ENCODE measurements at regions not wholly inside any gene's neighbourhood (a gene's known extent, or its start where the extent isn't known, plus 50 kb on each side); places are given as distances from the start of the nearest gene placed in this dataset.

GRCh38 chr5:2451100-2451499 lies 300.4 kb downstream of the IRX2 start:
- no peak for DNase-seq (ENCODE audit: low read depth in 1 of 2, low spot score in 2 of 2)
- no peak overlapping the region for H3K14ac ChIP-seq (ENCODE audit: insufficient read length)
- no peak for TF ChIP-seq GTF2F1 (IDR thresholded peaks at IDR 0.05; ENCODE audit: borderline replicate concordance, low read depth, low read length)
- TF ChIP-seq SIN3A (conservative IDR thresholded peaks at IDR 0.05 in 1 of 2, IDR thresholded peaks at IDR 0.05 in 1 of 2; ENCODE audit: low read depth in 1 of 2, low read length in 2 of 2) = no peak
- TF ChIP-seq ATF2 (IDR thresholded peaks at IDR 0.05; ENCODE audit: low read length) = no peak
- no peak for TF ChIP-seq SIRT6 (IDR thresholded peaks at IDR 0.05; ENCODE audit: low read length)
- TF ChIP-seq CTBP2 (IDR thresholded peaks at IDR 0.05; ENCODE audit: borderline replicate concordance, insufficient read depth, insufficient read length, low read length) = no peak

More at GRCh38 chr5:2451100-2451499, 300.4 kb downstream of the IRX2 start:
- CTCF ChIA-PET (ENCODE audit: partially characterized antibody) = no interaction called here
- Histone ChIP-seq H4K5ac (ENCODE audit: insufficient read length, low read depth, low read length) (no peak overlapping the region), H3K4me2 (ENCODE audit: insufficient read depth in 1 of 2, low read depth in 2 of 2, low read length in 2 of 2) (no peak overlapping the region), H3K23ac (ENCODE audit: insufficient read length) (no peak overlapping the region), H3K4ac (replicated peaks; ENCODE audit: insufficient read length, low read depth, low read length) (no peak overlapping the region), H3K56ac (replicated peaks; ENCODE audit: insufficient read length, low read depth, low read length) (no peak overlapping the region), H3K18ac (ENCODE audit: extremely low read depth, low read length) (no peak overlapping the region), H2BK120ac (replicated peaks; ENCODE audit: low read depth, low read length) (no peak overlapping the region), H3K4me1 (replicated peaks in 1 of 4; ENCODE audit: control insufficient read depth in 3 of 4, insufficient read depth in 4 of 4, low read length in 3 of 4) (no peaks in the 10 kb centered on the region), H2BK15ac (ENCODE audit: low read length) (no peak overlapping the region), H2AK5ac (ENCODE audit: low read depth, low read length) (no peak overlapping the region), H4K20me1 (replicated peaks in 1 of 2; ENCODE audit: control insufficient read depth in 1 of 2, insufficient read depth in 2 of 2, low read length in 2 of 2) (no peaks in the 10 kb centered on the region), H3K79me2 (ENCODE audit: control insufficient read depth in 1 of 2, insufficient read depth in 2 of 2, low read length in 2 of 2) (no peaks in the 10 kb centered on the region), H3K27me3 (replicated peaks in 1 of 4; ENCODE audit: control insufficient read depth in 3 of 4, extremely low read depth in 1 of 4, insufficient read depth in 3 of 4, low read length in 3 of 4) (no peaks in the 10 kb centered on the region), H3K4me3 (ENCODE audit: extremely low read depth in 1 of 4, insufficient read depth in 2 of 4, low read depth in 3 of 4, low read length in 4 of 4) (no peak overlapping the region), H3K27ac (ENCODE audit: low read depth, low read length) (no peak overlapping the region), H4K8ac (ENCODE audit: extremely low read depth, insufficient read depth, low read length) (no peak overlapping the region), H3K23me2 (ENCODE audit: low read depth, low read length) (peaks cover 7% of the 10 kb centered on the region; the same call in 1 of the 2 replicates), H2BK5ac (ENCODE audit: low read depth, low read length) (no peak overlapping the region), H2AFZ (ENCODE audit: low read length) (no peak overlapping the region), H4K91ac (replicated peaks; ENCODE audit: insufficient read length, low read length) (no peak overlapping the region), H3K9ac (replicated peaks in 1 of 4; ENCODE audit: extremely low read depth in 1 of 4, low read depth in 3 of 4, low read length in 3 of 4) (no peak overlapping the region), H3K9me3 (ENCODE audit: insufficient read depth in 2 of 2, low read depth in 1 of 2, low read length in 1 of 2) (no peaks in the 10 kb centered on the region), H2BK12ac (ENCODE audit: low read depth, low read length) (no peak overlapping the region), H2BK20ac (ENCODE audit: low read length) (no peak overlapping the region), H3K79me1 (ENCODE audit: low read depth, low read length) (no peaks in the 10 kb centered on the region), H3K36me3 (ENCODE audit: control insufficient read depth in 2 of 4, insufficient read depth in 4 of 4, low read length in 3 of 4) (no peaks in the 10 kb centered on the region)
- FAIRE-seq = no peak
- POLR2A ChIA-PET (ENCODE audit: partially characterized antibody) = no interaction called here

All from H1 (cell line).